ENCODE measurements at regions not wholly inside any gene's neighbourhood (a gene's known extent, or its start where the extent isn't known, plus 50 kb on each side); places are given as distances from the start of the nearest gene placed in this dataset.
A peak's percentile ranks its signal among the peaks of the same experiment; 100 is the strongest.
"Not testable (repeated sequence)": the region's sequence is repeated elsewhere in the genome, so short reads cannot be mapped to it uniquely, and the experiment has no call there.

- DNase-seq, result no peak
Observed at GRCh38 chr14:62409626-62410300, 635.5 kb downstream of the KCNH5 start.

DNA sequence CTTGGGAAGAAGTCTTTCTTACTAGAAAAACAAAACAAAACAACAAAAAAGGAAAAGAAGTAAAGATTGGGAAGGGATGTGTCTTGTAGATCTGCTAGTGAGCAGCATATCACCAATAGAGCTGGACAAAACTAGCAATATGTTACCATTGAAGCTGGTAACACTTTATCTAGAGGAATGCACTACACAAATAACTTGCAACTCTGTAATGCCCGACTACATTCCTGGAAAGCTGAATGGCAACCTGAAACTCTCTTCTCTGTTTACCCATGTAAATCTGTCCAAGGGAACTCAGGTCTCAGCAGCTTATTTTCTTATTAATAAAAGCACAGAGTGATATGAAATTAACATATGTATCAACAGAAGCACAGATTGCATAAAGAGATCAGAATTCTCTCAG is 624.4 kb downstream of the KCNH5 start:
- peak; percentile 4 for DNase-seq

DNA sequence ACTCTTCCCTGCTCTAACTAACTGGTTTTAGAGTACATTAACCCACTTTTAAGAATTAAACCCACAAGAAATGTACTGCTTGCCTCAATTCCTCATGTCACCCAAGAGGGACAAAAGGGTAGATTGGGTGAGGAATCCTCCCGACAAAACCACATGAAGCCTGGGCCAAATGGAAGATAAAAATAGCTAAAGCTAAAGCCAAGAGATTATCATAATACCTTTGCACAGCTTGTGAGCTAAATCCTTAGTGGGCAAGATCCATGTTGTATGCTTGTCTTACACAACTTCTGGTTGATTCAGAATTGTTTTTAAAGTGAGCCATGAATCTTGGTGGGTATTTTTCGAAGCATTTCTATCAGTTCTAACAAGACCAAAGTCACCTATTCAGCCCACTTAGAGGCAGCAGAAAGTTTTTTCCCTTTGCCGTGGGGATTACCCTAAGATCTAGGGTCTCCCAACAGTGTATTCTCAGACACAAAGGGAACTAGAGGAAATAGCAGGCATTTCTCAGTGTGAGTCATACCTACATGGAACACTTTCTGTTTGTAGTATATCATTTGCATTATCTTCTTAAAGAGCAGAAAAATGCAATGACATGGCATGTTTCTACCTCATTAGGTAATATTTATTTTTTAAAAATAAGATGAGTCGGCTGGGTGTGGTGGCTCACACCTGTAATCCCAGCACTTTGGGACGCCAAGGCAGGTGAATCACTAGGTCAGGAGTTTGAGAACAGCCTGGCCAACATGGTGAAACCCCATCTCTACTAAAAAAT is 616.6 kb downstream of the KCNH5 start:
- no peak for DNase-seq

DNA sequence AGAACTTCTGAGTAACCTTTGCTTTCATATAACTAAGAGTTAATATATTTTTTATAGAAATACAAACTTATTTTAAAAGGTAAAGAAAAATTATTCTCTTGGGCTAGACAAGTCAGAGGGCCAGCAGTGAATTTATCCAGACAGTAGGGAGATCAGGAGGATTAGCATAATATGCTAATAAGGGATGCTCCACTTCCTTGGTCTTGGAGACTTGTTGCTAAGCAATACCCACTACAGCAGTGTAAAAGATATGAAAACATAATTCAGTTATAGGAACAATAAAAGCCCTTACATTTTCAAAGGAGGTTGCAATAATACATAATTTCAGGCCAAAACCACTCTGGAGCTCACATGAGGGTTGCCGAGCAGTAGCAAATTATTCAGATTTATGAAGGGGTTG is 615.6 kb downstream of the KCNH5 start:
- no peak for DNase-seq

GRCh38 chr14:62431496-62431895 is 613.8 kb downstream of the KCNH5 start:
- DNase-seq, result no peak

DNA sequence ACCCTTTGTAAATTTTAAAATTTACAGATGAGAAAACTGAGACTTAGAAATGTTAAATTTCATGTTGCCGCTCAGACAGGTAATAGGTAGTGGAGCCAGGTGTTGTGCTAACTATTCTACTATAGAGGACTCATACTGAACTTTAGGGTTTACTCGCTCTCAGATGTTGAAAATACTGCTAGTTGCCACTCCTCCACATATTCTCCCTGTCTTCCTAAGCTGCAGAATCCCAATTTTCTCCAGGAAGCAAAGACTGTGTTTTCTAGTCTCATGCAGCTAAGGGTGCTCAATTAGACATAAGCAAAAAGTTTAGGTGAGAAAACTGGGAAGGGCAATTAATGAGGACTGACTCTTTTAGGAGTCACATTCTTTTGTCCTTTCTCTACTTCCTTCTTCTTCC is 612.3 kb downstream of the KCNH5 start:
- DNase-seq, result no peak

GRCh38 chr14:62436261-62436660 is 609.0 kb downstream of the KCNH5 start:
- DNase-seq, result no peak

DNA sequence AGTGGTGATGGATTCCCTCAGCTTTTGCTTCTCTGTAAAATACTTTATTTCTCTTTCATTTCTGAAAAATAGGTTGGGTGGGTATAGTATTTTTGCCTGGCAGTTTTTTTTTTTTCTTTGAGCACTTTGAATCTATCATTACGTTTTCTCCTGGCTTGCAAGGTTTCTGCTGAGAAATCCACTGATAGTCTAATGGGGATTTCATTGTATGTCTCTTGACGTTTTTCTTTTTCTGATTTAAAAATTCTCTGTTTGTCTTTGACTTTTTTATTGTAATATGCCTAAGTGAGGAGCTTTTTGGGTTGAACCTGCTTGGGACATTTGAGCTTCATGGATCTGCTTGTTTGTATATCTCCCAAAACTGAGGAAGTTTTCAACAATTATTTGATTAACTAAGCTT is 606.0 kb downstream of the KCNH5 start:
- no peak for DNase-seq

- DNase-seq, result no peak
Observed at GRCh38 chr14:62443796-62444195, 601.5 kb downstream of the KCNH5 start.

- no peak for DNase-seq
Observed at GRCh38 chr14:62445570-62445969, 599.7 kb downstream of the KCNH5 start.

- DNase-seq, result no peak
Observed at GRCh38 chr14:62451221-62451620, 594.0 kb downstream of the KCNH5 start.

DNA sequence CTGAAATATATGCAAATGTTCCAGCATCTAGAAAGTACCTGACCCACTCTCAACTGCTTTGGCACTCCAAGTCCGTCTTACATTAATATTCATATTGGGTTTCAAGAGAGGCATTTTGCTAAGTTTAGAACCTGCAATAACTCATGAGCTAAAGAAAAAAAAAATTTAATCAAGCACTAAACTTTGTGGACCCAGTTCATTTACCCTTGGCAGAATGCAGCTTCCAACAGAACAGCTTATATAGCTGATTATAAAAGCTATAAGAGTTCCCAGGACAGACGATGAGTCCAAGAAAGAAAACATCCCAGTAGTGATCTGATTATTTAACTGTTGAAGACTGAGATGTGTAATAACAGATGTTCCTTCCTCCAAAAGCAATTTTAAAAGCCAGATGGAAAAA is 592.0 kb downstream of the KCNH5 start:
- no peak for DNase-seq

- DNase-seq, result no peak
Observed at GRCh38 chr14:62455446-62455845, 589.8 kb downstream of the KCNH5 start.

DNA sequence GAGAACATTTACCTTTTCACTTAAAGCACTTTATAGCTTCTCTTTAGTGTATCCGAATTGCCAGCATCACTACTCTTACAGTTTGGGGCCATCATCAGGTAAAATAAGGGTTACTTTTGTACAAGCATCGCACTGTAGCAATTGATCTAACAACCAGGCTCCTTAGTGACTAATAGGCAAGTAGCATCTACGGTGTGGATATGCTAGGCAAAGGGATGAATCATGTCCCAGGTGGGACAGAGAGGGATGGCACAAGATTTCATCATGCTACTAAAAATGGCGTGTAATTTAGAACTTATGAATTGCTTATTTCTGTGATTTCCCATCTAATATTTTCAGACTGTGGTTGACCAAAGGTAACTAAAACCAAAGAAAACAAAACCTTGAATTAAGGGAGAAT is 582.3 kb downstream of the KCNH5 start:
- no peak for DNase-seq

DNA sequence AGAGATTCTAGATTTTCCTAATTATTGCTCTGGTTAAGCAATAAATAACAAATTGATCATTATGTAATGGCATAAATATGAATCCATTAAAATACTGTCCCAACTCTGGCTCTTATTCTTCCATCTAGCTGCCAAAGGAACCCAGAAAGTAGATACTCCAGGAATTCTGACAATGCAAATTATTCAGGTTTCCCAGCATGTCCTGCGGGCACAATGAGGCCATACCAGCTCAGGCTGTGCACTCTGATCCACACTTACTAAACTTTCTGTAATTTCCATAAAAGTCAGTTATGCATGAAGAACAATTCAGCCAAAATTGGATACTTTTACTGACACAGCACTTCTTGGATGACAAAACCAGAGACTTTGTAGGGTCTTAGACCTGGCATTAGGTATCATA is 576.3 kb downstream of the KCNH5 start:
- no peak for DNase-seq

GRCh38 chr14:62470935-62471334 is 574.3 kb downstream of the KCNH5 start:
- no peak for DNase-seq

DNA sequence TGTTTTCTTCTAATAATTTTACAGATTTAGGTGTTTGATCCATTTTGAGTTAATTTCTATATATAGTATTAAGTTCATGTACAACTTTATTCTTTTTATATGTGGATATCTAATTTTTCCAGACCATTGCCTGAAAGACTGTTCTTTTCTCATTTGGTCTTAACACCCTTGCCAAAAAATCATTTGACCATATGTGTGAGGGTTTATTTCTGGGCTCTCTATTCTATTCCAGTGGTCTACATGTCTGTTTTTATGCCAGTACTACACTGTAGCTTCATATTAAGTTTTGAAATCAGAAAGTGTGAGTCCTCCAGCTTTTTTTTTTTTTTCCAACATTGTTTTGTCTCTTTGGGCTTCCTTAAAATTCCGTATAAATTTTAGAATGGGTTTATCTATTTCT is 554.1 kb downstream of the KCNH5 start:
- no peak for DNase-seq

GRCh38 chr14:62497708-62498107 is 547.5 kb downstream of the KCNH5 start:
- no peak for DNase-seq

DNA sequence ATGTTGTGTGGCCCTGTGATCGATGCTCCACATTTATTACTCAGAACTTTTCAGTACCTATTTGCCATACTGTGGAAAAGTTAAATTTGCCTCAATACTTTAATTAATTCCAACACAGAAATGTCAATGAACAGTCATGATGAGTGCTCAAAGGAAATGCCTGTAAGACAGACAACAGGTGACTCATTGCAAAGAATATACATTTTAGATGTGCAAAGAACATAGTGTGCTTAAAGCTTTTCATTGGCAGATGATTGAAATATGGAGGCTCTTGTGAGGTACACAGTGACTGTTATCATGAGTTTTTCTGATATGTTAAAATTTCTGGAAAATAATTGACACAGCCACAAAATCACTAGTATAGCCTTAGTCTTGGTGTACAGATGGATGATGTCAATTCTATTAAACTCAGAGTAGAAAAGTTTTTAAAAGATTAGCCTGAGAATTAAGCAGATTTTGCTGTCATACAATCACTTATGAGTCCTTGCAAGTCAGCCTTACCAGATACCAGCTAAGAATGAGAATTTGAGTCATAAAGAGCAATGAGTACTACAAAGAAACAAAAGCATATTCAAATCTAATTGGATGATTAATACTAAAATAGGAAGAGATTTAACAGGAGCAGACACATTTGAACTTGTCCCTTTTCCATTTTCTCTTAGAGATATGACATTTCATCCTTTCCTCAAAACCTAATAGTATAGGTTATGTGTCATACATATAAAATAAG is 544.1 kb downstream of the KCNH5 start:
- no peak for DNase-seq

- DNase-seq, result no peak
Observed at GRCh38 chr14:62505045-62505444, 540.2 kb downstream of the KCNH5 start.

- DNase-seq, result not testable (repeated sequence)
Observed at GRCh38 chr14:62521309-62521708, 523.9 kb downstream of the KCNH5 start.

DNA sequence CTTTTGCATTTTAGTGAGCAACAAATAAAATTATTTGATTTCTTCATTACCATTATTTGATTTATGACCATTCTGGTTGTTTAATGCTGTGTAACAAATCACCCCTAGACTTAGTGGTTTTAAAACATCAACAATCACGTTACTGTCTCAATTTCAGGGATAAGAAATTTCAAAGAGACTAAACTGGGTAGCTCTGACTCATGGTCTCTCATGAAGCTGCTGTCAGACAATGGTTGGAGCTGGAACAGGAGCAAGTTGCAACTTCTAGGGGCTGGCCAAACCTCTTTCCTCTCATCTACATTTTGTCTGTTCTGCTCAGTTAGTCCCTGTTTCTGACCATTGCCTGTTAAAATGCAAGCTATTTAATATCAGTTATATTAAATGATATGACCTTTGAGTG is 517.0 kb downstream of the KCNH5 start:
- DNase-seq, result no peak

DNA sequence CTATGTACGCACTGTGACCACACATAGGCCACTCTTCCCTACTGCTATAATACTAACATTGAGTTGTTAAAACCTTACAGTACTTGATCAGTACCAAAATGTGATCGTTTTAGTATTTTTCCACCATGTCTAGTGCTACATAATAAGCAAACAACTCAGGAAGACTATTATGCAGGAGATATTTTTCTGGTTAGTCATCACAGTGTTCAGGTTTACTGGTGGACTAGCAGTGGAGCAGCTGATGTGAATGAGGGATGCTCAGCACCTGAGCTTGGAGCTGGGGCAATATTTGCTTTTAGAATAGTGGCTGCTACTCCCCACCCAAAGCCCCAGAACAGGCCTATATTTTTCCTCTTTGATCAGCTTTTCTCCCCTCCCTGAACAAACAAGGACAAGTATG is 513.1 kb downstream of the KCNH5 start:
- no peak for DNase-seq

Data from left kidney (tissue), 1 donor.